Memory B cell (primary cell): ENCODE measurements at regions not wholly inside any gene's neighbourhood (a gene's known extent, or its start where the extent isn't known, plus 50 kb on each side); places are given as distances from the start of the nearest gene placed in this dataset.
"Not testable (repeated sequence)": the region's sequence is repeated elsewhere in the genome, so short reads cannot be mapped to it uniquely, and the experiment has no call there.

Experiments used
- ATAC-seq: fragments of 150-1000 bp; cut with Tn5 transposase; 2 replicates; pipeline ENCODE4 v1.10.0; 2021; ENCODE audit warnings: low read depth, mild to moderate bottlenecking, moderate library complexity
- DNase-seq, 2 donors: peaks; one replicate each; pipeline ENCODE4 v3.0.0; 2022; ENCODE audit warnings: low spot score in 2 of 2
- H3K27ac Mint-ChIP-seq: one replicate; pipeline ENCODE4 v1.8.0; 2022; ENCODE audit warnings: mild to moderate bottlenecking, moderate library complexity, mixed read lengths
- H3K27me3 Mint-ChIP-seq: one replicate; pipeline ENCODE4 v1.8.0; 2022; ENCODE audit warnings: mixed read lengths
- H3K36me3 Mint-ChIP-seq: one replicate; pipeline ENCODE4 v1.8.0; 2022; ENCODE audit warnings: mild to moderate bottlenecking, mixed read lengths
- H3K4me1 Mint-ChIP-seq: one replicate; pipeline ENCODE4 v1.8.0; 2022; ENCODE audit warnings: mixed read lengths
- H3K4me3 Mint-ChIP-seq: one replicate; pipeline ENCODE4 v1.8.0; 2022; ENCODE audit warnings: mild to moderate bottlenecking, moderate library complexity, mixed read lengths
- H3K9me3 Mint-ChIP-seq: one replicate; pipeline ENCODE4 v1.8.0; 2022; ENCODE audit warnings: mixed read lengths

DNA sequence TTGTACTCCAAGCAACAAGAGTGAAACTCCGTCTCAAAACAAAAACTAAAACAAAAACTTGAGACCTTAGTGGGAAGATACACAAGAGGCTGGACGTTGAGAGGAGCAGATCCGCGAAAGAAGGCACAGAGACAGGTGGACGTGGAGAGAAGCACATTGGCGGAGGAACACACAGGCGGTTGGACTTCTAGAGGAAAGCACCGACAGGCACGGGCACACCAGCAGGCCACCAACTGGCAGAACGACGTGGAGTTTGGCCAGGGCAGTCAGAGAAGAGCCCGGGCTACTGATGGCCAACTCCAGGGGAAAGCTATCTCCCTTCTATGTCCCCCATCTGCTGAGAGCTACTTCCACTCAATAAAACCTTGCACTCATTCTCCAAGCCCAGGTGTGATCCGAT lies 482.7 kb downstream of the GABRG2 start:
- Mint-ChIP-seq H3K9me3 (peaks cover 3% of the 10 kb centered on the region), H3K27me3 (no peaks in the 10 kb centered on the region), H3K27ac (no peak overlapping the region), H3K36me3 (no peaks in the 10 kb centered on the region), H3K4me3 (no peak overlapping the region), H3K4me1 (no peaks in the 10 kb centered on the region)
- DNase-seq (no peak), ATAC-seq (no peak)

DNA sequence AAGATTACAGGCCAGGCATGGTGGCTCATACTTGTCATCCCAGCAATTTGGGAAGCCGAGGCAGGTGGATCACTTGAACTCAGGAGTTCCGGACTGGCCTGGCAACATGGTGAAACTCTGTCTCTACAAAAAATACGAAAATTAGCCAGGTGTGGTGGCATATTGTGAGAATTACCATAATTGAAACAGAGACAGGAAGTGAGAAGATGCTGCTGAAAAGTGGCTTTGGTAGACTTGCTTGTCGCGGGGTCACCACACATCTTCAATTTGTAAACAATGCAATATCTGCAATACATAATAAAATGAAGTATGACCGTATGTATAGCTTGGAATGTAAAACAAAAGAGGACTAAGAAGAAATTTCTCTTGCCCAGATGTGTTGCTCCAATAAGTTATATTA lies 490.5 kb downstream of the GABRG2 start:
- ATAC-seq (no peak), DNase-seq (no peak)
- Mint-ChIP-seq H3K4me3 (no peak overlapping the region), H3K9me3 (no peaks in the 10 kb centered on the region), H3K4me1 (no peaks in the 10 kb centered on the region), H3K36me3 (no peaks in the 10 kb centered on the region), H3K27me3 (no peaks in the 10 kb centered on the region), H3K27ac (no peak overlapping the region)

DNA sequence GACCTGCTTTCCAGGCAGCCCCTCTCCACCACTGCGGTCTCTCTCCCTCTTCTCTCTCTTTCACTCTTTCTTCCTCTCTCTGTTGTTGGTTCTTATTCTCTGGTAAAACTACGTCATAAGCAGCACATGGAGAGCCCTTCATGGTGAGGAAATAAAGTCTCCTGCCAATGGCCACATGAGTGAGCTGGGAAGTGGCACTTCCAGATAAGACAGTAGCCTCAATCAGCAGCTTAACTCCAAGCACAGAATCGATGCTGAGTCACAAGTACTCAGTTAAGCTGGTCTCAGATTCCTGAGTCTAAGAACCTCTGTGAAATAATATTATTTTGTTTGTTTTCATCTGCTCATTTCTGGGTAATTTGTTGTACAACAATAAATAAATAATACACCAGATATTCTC lies 500.1 kb downstream of the GABRG2 start:
- Mint-ChIP-seq H3K27ac (no peak overlapping the region), H3K36me3 (no peaks in the 10 kb centered on the region)

DNA sequence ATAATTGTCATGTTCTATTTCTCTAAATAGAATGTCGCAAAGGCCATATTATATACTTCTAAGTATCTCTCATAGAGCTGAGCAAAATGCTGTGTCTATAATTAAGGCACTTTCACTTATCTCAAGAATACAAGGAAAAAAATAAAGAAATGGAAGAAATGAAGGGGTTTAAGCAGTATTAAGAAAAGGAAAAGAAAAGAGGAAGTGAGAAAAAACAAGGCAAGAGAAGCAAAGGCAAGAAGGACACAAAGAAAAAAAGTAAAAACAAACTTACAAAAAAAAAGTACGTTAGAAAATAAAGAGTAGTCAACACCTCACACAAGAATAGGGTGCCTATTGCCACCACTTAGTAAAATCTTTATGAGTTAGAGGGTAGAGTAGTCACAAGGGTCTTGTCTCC lies 506.2 kb downstream of the GABRG2 start:
- DNase-seq: no peak
- peaks cover 5% of the 10 kb centered on the region for H3K9me3 Mint-ChIP-seq

More for the DNA sequence above, 500.1 kb downstream of the GABRG2 start:
- no peak overlapping the region for H3K4me3 Mint-ChIP-seq
- no peaks in the 10 kb centered on the region for H3K27me3 Mint-ChIP-seq
- no peak for DNase-seq
- no peak for ATAC-seq
- H3K4me1 Mint-ChIP-seq: no peaks in the 10 kb centered on the region
- peaks cover 2% of the 10 kb centered on the region for H3K9me3 Mint-ChIP-seq

DNA sequence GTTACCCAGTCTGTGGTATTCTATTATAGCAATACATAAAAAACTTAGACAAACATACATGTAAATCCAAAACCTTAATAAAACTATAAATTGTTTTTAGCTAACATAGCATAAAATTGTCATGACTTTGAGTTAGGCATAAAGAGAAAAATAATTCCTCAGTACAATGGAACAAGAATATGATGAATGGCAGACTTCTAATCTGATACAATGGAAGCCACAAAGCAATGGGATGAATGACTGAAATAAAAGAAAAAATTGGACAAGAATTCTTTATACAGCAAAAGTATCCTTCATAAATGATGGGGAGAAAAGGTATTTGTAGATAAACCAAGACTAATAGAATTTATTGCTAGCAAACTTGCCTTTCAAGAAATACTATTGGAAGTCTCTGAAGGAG lies 524.2 kb downstream of the GABRG2 start:
- H3K4me3 Mint-ChIP-seq: no peak overlapping the region

More for the DNA sequence above, 506.2 kb downstream of the GABRG2 start:
- Mint-ChIP-seq H3K27me3 (no peaks in the 10 kb centered on the region), H3K4me1 (no peaks in the 10 kb centered on the region), H3K4me3 (no peak overlapping the region), H3K36me3 (no peaks in the 10 kb centered on the region), H3K27ac (no peak overlapping the region)
- no peak for ATAC-seq

DNA sequence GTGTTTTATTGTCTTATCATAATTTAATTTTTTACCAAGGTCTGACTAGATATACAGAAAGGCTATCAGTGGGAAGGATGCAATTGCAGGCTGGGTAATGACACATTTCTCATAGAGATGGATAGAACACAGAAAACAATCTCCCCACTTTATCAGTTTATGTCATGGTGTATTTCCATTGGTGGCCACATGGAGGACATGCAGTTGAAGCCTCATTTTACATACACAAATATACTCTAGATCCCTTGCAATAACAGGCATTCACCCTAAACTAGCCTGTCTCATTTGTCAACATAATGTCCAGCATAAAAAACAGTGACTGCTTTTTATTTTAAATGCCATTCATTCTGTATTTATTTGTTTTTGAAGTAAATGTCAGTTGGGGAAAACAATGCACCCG lies 526.3 kb downstream of the GABRG2 start:
- H3K27me3 Mint-ChIP-seq: no peaks in the 10 kb centered on the region
- no peaks in the 10 kb centered on the region for H3K4me1 Mint-ChIP-seq
- no peak overlapping the region for H3K4me3 Mint-ChIP-seq
- H3K9me3 Mint-ChIP-seq: peaks cover 2% of the 10 kb centered on the region
- no peaks in the 10 kb centered on the region for H3K36me3 Mint-ChIP-seq
- no peak overlapping the region for H3K27ac Mint-ChIP-seq
- DNase-seq (no peak), ATAC-seq (no peak)

More for the DNA sequence above, 524.2 kb downstream of the GABRG2 start:
- no peaks in the 10 kb centered on the region for H3K36me3 Mint-ChIP-seq
- H3K4me1 Mint-ChIP-seq: no peaks in the 10 kb centered on the region
- DNase-seq (no peak), ATAC-seq (no peak)
- no peak overlapping the region for H3K27ac Mint-ChIP-seq
- H3K9me3 Mint-ChIP-seq: no peaks in the 10 kb centered on the region
- no peaks in the 10 kb centered on the region for H3K27me3 Mint-ChIP-seq

DNA sequence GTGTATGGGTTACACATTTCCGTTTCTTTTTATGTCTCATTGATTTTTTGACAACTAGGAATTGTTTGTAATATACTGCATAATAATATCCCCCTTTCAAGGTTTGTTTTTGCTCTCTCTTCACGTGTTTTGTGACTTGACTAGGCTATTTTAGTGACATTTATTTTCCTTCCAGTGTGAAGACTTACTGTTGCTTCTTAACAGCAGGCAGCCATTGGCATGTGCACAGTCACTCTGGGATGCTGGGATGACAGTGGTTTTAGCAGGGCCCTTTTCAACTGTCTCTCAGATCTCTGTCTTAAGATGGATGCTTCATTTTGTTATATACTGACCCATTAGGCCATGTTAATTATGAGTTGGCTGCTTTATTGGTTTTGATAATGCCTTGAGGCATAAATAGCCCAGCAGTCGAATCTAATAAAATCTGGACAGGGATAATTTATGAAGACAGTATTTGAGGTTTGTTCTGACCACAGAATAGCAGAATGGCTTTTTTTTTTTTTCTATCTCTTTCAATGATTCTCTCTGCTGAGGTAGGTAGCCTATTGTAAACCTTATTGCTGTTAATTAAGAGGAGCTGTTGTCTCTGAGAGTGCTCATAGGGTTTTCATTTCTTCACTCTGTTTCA lies 536.0 kb downstream of the GABRG2 start:
- no peak overlapping the region for H3K27ac Mint-ChIP-seq
- H3K4me1 Mint-ChIP-seq: no peaks in the 10 kb centered on the region
- H3K27me3 Mint-ChIP-seq: no peaks in the 10 kb centered on the region
- no peaks in the 10 kb centered on the region for H3K36me3 Mint-ChIP-seq
- no peak for ATAC-seq
- no peak for DNase-seq
- H3K9me3 Mint-ChIP-seq: peaks cover 6% of the 10 kb centered on the region
- H3K4me3 Mint-ChIP-seq: no peak overlapping the region

DNA sequence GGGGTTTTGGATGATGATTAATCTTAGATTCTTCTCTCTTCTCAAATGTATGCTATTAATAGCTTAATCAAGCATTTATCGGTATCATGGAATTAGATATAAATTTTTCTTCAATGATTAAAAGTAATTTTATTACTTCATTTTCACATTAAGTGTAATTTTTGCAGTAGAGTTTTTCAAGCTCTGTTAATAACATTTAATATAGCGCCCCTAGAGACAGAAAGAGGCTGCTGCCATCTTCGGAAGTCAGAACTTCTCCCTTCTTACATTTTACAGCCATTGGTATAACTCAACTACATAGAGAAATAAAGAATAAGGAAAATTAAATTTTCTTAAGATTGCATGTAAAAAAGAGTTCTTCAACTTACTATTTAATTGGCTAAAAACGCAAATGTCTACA lies 540.3 kb downstream of the GABRG2 start:
- Mint-ChIP-seq H3K4me3 (no peak overlapping the region), H3K4me1 (no peaks in the 10 kb centered on the region), H3K9me3 (no peaks in the 10 kb centered on the region), H3K36me3 (no peaks in the 10 kb centered on the region), H3K27me3 (no peaks in the 10 kb centered on the region), H3K27ac (no peak overlapping the region)
- ATAC-seq (no peak), DNase-seq (no peak)

DNA sequence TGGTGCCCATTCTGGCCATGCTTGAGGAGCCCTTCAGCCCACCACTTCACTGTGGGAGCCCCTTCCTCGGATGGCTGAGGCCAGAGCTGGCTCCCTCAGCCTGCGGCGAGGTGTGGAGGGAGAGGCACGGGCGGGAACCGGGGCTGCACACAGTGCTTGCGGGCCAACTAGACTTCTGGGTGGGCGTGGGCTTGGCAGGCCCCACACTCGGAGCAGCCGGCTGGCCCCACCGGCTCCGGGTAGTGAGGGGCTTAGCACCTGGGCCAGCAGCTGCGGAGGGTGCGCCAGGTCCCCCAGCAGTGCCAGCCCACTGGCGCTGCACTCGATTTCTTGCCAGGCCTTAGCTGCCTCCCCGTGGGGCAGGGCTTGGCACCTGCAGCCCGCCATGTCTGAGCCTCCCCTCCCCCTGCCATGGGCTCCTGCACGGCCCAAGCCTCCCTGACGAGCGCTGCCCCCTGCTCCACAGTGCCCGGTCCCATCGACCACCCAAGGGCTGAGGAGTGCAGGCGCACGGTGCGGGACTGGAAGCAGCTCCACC lies 554.2 kb downstream of the GABRG2 start:
- not testable (repeated sequence) for ATAC-seq, H3K4me3 Mint-ChIP-seq, H3K4me1 Mint-ChIP-seq, DNase-seq, H3K27me3 Mint-ChIP-seq, H3K9me3 Mint-ChIP-seq, H3K36me3 Mint-ChIP-seq, H3K27ac Mint-ChIP-seq

DNA sequence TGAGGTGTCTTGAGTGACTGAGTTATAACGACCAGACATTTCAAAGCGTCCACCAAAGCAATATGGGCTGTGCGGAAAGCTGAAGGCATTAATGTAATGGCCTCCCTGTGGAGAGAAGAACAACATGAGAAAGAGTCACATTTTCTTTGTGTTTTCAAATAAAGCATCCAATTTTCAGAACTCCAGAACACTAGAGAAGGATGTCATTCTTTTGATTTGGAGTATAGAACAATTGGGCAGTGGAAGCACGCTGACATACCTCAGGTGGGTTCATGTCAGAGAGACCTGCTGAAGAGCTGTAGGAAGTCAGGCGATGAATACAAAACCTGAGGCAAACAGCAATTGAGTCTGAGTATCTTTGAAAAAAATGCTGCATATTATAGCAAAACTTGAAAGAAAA lies 556.5 kb downstream of the GABRG2 start:
- Mint-ChIP-seq H3K27ac (no peak overlapping the region), H3K36me3 (no peaks in the 10 kb centered on the region), H3K4me3 (no peak overlapping the region), H3K9me3 (peaks cover 11% of the 10 kb centered on the region), H3K4me1 (no peaks in the 10 kb centered on the region), H3K27me3 (no peaks in the 10 kb centered on the region)
- DNase-seq: no peak
- no peak for ATAC-seq

DNA sequence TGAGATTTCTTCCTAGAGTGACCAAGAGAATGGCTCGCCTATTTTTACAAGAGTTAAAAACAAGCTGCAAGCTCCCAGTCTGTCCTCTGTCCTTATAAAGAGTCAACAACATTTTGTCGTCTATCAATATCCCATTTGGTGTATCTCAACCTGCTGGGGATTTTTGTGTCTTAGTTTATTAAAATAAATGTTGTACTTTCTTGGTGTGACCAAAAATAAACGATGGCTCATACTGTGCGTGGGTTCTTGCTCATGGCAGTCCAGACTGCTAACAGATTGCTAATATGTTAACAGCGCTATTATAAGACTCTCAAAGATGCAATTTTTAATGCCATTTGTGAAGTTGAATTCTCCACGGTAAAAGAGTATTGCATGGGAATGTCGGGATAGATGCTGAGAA lies 569.9 kb downstream of the GABRG2 start:
- Mint-ChIP-seq H3K27me3 (no peaks in the 10 kb centered on the region), H3K4me3 (no peak overlapping the region), H3K4me1 (no peaks in the 10 kb centered on the region), H3K9me3 (peaks cover 8% of the 10 kb centered on the region), H3K27ac (no peak overlapping the region), H3K36me3 (no peaks in the 10 kb centered on the region)
- ATAC-seq: no peak
- no peak for DNase-seq

DNA sequence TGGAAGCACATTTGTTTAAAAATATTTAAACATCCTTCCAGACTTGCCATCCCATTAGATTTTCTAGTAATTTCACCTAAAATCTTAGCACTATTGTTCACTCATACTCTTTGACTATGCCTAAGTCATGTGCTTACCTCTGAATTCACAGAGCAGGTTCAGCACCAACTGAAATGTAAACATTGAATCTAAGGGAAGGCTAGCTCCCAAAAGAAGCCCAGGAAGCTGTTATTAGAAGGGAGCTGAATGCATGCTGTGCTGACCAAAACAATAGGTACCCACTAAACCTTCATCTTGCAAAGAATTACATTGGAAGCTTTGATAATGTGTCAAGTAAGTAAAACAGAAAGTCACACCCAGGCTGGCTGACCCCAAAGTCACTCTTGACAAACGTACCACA lies 571.3 kb downstream of the GABRG2 start:
- no peaks in the 10 kb centered on the region for H3K36me3 Mint-ChIP-seq

DNA sequence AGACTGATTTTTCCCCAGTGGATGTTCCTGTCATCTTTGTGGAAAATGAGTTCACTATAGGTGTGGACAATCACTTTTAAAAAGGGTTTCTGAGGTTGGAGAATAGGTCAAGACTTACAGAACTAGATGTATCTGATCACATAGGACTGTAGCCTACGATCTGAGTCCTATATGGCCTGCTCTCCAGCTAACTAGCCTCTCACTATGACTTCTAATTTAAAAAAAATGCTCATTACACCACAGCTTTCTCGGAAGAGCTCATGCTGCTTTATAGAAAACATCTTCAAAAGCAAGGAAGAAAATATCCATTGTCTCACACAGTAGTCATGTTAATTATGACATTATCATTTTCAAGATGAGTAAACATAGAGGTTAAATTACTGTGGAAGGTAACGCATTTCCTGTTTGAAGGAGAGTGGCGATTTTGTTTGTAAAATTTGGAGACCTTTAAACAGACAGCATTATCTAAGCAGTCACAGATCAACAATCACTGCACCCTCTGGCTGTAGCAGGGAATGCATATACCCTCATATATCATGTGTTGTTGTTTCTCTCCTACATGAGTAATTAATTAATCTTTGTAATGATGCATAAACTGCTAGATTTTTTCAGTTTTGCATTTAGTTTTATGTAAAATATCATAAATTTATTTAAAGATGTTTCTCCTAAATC lies 573.7 kb downstream of the GABRG2 start:
- Mint-ChIP-seq H3K27me3 (no peaks in the 10 kb centered on the region), H3K4me1 (no peaks in the 10 kb centered on the region), H3K4me3 (no peak overlapping the region), H3K9me3 (peaks cover 8% of the 10 kb centered on the region), H3K27ac (no peak overlapping the region), H3K36me3 (no peaks in the 10 kb centered on the region)
- ATAC-seq (no peak), DNase-seq (no peak)

More for the DNA sequence above, 571.3 kb downstream of the GABRG2 start:
- H3K27me3 Mint-ChIP-seq: no peaks in the 10 kb centered on the region
- H3K4me3 Mint-ChIP-seq: no peak overlapping the region
- DNase-seq (no peak), ATAC-seq (no peak)
- H3K4me1 Mint-ChIP-seq: no peaks in the 10 kb centered on the region
- no peak overlapping the region for H3K27ac Mint-ChIP-seq
- H3K9me3 Mint-ChIP-seq: peaks cover 12% of the 10 kb centered on the region

DNA sequence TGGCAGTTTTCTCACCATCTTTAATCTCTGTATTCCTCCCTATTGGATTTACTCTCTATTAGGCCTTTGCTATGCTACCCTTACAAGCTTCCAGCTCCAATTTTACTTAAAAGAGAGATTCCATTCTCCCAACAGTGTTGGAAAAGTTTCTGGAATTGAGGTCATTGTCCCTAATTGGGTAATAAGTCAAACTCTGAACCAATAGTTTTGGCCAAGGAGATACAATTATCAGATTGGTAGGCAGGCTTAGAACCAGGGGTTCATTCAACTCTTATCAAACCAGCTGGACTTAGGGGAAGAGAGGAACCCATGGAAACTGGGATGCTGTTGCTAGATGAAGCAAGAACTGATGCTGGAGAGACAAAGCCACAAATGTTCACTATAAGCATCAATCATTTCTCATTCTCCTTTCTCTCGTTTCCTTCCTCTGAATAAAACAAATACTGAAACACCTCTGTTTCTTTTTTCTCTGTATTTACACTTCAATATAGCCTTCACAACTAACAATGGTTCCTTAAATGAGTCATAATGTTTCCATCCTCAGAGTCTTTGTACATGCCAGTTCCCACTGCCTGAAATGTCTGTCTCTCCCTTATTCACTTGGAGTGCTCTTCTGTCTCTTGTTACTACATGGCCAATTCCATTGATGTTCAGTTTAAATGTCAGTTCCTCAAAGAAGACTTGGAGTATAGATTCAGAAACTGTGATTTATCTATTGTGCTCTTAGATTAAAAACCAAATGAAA lies 587.3 kb downstream of the GABRG2 start:
- Mint-ChIP-seq H3K4me3 (no peak overlapping the region), H3K36me3 (no peaks in the 10 kb centered on the region), H3K27ac (no peak overlapping the region), H3K27me3 (no peaks in the 10 kb centered on the region), H3K4me1 (no peaks in the 10 kb centered on the region), H3K9me3 (peaks cover 12% of the 10 kb centered on the region)
- DNase-seq (no peak), ATAC-seq (no peak)
